ENCODE measurements at regions not wholly inside any gene's neighbourhood (a gene's known extent, or its start where the extent isn't known, plus 50 kb on each side); places are given as distances from the start of the nearest gene placed in this dataset.
"Not testable (repeated sequence)": the region's sequence is repeated elsewhere in the genome, so short reads cannot be mapped to it uniquely, and the experiment has no call there.

DNA sequence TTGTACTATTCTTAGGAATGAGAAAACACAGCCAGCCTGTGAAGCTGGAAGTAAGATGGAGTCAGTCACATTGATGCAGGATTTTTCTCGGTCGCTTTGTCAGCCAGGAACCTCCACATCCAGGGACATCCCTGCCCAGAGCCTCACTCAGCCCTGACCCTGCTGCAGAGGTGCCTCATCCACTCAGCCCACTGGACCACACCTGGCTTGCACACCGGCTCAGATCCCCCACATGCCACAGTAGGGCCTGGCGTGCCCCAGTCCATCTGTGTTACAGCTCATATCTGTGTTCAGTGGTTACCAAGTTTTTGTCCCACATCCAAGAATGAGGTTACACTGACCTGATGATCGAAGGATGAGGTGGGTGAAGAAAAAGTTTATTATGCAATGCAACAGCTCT is 1315.4 kb downstream of the SLITRK1 start:
- no peaks in the 10 kb centered on the region for H3K36me3 Mint-ChIP-seq (ENCODE audit: low read depth)
- no peak overlapping the region for H3K4me3 Mint-ChIP-seq
- peaks cover 11% of the 10 kb centered on the region for H3K9me3 Mint-ChIP-seq
- no peaks in the 10 kb centered on the region for H3K4me1 Mint-ChIP-seq (ENCODE audit: low read depth)
- H3K27me3 Mint-ChIP-seq, result no peaks in the 10 kb centered on the region
- no peak overlapping the region for H3K27ac Mint-ChIP-seq

DNA sequence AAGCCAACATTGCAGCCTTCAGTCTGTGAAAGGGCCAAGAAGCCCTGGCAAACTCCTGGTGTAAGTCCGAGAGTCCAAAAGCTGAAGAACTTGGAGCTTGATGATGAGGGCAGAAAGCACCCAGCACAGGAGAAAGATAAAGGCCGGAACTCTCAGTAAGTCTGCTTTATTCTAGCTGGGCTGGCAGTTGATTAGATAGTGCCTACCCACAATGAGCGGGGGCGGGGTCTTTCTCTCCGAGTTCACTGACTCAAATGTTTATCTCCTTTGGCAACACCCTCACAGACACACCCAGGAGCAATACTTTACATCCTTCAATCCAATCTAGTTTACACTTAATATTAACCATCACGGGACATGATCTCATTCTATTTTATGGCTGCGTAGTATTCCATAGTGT is 1317.1 kb downstream of the SLITRK1 start:
- Mint-ChIP-seq H3K27me3 (no peaks in the 10 kb centered on the region), H3K27ac (no peak overlapping the region), H3K36me3 (ENCODE audit: low read depth) (no peaks in the 10 kb centered on the region), H3K9me3 (peaks cover 9% of the 10 kb centered on the region), H3K4me3 (no peak overlapping the region), H3K4me1 (ENCODE audit: low read depth) (no peaks in the 10 kb centered on the region)

DNA sequence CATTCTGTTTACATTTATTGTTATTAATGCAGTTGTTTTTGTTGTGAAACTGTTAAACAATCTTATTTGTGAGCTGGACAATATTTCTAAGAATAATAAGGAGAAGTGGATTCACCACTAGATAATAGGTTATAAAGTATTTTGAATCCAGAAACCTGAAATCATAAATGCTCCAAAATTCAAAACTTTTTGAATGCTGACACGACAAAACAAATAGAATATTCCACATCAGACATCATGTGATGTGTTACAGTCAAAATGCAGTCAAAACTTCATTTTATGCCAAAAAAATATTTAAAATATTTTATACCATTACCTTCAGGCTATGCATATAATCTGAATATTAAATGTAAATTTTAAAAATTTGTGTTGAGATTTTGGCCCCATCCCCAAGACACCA is 1321.4 kb downstream of the SLITRK1 start:
- H3K36me3 Mint-ChIP-seq (ENCODE audit: low read depth), result no peaks in the 10 kb centered on the region
- H3K4me3 Mint-ChIP-seq, result no peak overlapping the region
- no peaks in the 10 kb centered on the region for H3K9me3 Mint-ChIP-seq
- H3K4me1 Mint-ChIP-seq (ENCODE audit: low read depth), result no peaks in the 10 kb centered on the region
- no peaks in the 10 kb centered on the region for H3K27me3 Mint-ChIP-seq
- no peak overlapping the region for H3K27ac Mint-ChIP-seq

DNA sequence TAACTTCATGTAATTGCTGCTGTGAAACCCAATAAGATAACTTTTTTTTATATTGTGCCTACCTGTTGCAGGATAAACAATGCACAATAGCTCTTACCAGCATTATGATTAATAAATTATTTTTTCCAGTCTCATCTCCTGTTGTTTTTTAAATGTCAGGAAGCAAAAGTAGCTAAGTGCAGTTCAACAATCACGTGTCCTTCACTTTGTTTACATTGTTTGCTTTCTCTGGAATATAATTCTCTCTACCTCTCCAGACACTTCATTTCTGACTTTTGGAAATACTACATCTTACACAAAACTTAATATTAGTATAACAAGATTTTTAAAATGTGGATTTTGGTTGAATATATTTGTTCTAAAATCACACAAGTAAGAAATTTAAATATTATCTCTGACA is 1359.4 kb downstream of the SLITRK1 start:
- Mint-ChIP-seq H3K4me3 (no peak overlapping the region), H3K4me1 (ENCODE audit: low read depth) (no peaks in the 10 kb centered on the region), H3K27ac (no peak overlapping the region), H3K27me3 (no peaks in the 10 kb centered on the region), H3K36me3 (ENCODE audit: low read depth) (no peaks in the 10 kb centered on the region), H3K9me3 (peaks cover 15% of the 10 kb centered on the region)

DNA sequence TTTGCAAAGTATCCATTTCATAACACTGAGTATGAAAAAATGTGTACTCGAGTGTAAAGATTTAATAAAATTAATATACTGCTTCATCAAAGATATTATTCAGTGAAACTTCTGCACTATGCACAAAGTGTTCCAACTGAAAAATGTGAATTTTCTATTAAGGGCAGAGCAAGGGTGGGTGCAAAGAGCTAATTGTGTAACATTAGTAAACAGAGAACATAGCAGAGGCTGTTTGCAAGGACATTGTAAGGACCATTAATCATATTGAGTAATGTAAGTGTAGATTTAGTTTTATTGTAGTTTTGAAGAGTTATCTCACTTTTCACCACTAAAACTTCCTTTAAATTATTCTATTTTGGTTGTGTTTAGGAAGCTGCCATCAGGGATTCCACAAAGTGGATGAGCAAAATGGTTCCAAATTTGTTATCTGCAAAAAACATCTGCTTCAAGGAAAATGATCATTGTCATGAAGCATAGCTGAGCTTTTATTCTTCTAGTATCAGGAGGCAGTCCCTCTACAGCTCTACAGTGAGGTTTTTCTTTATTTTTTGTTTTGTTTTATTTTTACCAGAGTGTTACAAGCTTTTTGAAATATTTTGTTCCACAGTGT is 1375.4 kb downstream of the SLITRK1 start:
- Mint-ChIP-seq H3K27me3 (no peaks in the 10 kb centered on the region), H3K36me3 (ENCODE audit: low read depth) (no peaks in the 10 kb centered on the region), H3K4me3 (no peak overlapping the region), H3K4me1 (ENCODE audit: low read depth) (no peaks in the 10 kb centered on the region), H3K9me3 (peaks cover 10% of the 10 kb centered on the region), H3K27ac (no peak overlapping the region)

DNA sequence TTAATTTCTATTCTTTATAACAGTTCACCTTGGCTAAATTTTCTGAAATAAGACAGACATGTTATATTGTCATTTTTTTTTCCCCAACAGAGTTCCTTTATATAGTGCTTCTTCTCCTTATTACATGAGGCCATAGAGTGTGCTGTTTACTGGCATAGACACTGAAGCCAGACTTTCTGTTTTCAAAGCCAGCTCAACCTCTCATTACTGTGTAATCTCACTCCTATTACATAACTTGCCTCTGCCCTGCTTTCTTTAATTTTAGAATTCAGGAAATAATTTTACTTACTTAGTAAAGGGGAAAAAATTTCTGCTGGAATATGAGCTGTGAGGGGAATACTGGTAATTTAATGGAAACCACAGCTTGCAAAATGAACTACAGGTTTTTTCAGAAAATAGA is 1380.4 kb downstream of the SLITRK1 start:
- Mint-ChIP-seq H3K4me3 (no peak overlapping the region), H3K27ac (no peak overlapping the region), H3K9me3 (peaks cover 4% of the 10 kb centered on the region), H3K4me1 (ENCODE audit: low read depth) (no peaks in the 10 kb centered on the region), H3K27me3 (no peaks in the 10 kb centered on the region), H3K36me3 (ENCODE audit: low read depth) (no peaks in the 10 kb centered on the region)

DNA sequence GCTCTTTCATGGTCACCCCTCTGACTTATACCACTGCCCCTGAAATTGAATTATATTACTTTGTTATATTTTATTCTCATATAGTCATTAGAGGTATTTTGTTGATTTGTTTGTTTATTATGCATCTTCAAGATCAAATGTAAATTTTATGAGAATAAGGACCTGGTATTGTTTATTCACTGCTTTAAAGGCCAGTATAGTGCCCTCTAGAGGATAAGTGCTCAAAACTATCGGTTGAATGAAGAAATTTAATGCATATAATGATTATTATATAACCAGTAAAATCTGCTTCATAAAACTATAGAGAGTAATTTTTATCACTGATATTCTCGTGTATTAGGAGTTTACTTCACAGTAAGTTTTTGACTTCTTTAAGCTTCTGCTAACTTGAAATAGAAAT is 1401.9 kb downstream of the SLITRK1 start:
- no peak overlapping the region for H3K27ac Mint-ChIP-seq
- no peaks in the 10 kb centered on the region for H3K27me3 Mint-ChIP-seq
- no peaks in the 10 kb centered on the region for H3K36me3 Mint-ChIP-seq (ENCODE audit: low read depth)
- H3K9me3 Mint-ChIP-seq, result peaks cover 28% of the 10 kb centered on the region
- H3K4me3 Mint-ChIP-seq, result no peak overlapping the region
- H3K4me1 Mint-ChIP-seq (ENCODE audit: low read depth), result no peaks in the 10 kb centered on the region

DNA sequence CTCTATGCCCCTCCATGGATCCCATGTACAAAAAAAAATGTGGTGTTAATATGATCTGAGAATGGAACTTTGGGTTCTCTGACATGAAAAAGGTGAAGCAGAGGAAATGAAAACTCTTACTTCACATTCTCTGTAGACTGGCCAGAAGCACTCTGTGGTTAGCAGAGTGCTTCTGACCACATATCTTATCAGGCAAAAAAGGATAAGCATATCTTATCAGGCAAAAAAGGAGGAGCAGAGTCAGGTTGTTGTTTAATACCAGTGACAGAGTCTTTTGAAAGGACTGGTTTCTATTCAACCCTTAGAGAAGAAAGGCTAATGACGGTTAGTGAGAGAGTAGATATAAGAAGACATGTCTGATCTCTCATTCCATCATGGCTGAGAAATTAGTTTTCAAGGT is 1404.8 kb downstream of the SLITRK1 start:
- Mint-ChIP-seq H3K27ac (no peak overlapping the region), H3K36me3 (ENCODE audit: low read depth) (no peaks in the 10 kb centered on the region), H3K4me3 (no peak overlapping the region), H3K4me1 (ENCODE audit: low read depth) (no peaks in the 10 kb centered on the region), H3K27me3 (no peaks in the 10 kb centered on the region), H3K9me3 (peaks cover 18% of the 10 kb centered on the region)

DNA sequence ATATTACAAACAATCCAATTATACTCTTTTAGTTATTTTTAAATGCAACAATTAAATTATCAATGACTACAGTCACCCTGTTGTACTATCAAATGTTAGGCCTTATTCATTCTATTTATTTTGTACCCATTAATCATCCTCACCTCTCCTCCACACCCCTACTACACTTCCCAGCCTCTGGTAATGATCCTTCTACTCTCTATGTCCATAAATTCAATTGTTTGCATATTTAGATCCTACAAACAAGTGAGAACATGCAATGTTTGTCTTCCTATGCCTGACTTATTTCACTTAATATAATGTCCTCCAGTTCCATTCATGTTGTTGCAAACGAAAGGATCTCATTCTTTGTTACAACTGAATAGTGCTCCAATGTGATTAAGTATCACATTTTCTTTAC is 1414.6 kb downstream of the SLITRK1 start:
- no peak overlapping the region for H3K4me3 Mint-ChIP-seq
- H3K36me3 Mint-ChIP-seq (ENCODE audit: low read depth), result no peaks in the 10 kb centered on the region
- H3K27ac Mint-ChIP-seq, result no peak overlapping the region
- H3K4me1 Mint-ChIP-seq (ENCODE audit: low read depth), result no peaks in the 10 kb centered on the region
- H3K9me3 Mint-ChIP-seq, result peaks cover 20% of the 10 kb centered on the region
- no peaks in the 10 kb centered on the region for H3K27me3 Mint-ChIP-seq

DNA sequence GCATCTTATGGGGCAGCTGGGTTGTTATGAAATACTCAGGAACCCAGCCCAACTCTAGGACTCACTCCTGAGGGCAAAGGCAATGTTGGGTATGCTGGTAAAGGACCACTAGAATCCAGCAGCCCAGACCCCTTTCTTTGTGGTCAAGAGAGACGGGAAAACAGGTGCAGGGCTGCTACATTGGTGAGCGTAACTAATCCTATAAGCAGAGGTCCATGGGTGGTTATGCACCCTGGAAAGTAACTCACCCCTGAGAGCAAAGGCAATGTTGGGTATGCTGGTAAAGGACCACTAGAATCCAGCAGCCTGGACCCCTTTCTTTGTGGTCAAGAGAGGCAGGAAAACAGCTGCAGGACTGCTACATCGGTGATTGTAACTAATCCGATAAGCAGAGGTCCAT is 1422.7 kb downstream of the SLITRK1 start:
- not testable (repeated sequence) for H3K27me3 Mint-ChIP-seq; H3K4me1 Mint-ChIP-seq (ENCODE audit: low read depth); H3K27ac Mint-ChIP-seq; H3K36me3 Mint-ChIP-seq (ENCODE audit: low read depth); H3K4me3 Mint-ChIP-seq
- peaks cover 28% of the 10 kb centered on the region for H3K9me3 Mint-ChIP-seq

DNA sequence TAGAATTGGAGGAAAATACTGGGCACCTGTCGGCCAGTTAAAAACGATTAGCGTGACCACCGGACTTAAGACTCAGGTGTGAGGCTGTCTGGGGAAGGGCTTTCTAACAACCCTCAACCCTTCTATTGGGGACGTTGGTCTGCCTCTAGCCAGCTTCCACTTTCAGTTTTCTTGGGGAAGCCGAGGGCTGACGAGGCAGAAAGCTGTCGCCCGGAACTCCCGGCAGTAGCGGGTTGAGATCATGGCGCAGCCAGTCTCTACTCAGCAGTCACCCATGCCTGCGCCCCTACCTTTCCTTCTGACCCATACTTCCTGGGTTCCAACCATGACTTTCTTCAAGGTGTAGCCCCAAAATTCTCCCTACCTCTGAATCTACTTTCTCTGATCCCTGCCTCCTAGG is 1424.1 kb downstream of the SLITRK1 start:
- Mint-ChIP-seq H3K4me1 (ENCODE audit: low read depth) (no peaks in the 10 kb centered on the region), H3K27ac (no peak overlapping the region), H3K9me3 (peaks cover 26% of the 10 kb centered on the region), H3K4me3 (no peak overlapping the region), H3K27me3 (no peaks in the 10 kb centered on the region), H3K36me3 (ENCODE audit: low read depth) (no peaks in the 10 kb centered on the region)

DNA sequence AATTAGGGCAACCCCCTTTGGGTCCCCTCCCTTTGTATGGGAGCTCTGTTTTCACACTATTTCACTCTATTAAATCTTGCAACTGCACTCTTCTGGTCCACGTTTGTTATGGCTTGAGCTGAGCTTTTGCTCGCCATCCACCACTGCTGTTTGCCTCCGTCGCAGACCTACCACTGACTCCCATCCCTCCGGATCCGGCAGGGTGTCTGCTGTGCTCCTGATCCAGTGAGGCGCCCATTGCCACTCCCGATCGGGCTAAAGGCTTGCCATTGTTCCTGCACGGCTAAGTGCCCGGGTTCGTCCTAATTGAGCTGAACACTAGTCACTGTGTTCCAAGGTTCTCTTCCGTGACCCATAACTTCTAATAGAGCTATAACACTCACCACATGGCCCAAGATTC is 1424.7 kb downstream of the SLITRK1 start:
- H3K9me3 Mint-ChIP-seq, result peaks cover 21% of the 10 kb centered on the region
- H3K36me3 Mint-ChIP-seq (ENCODE audit: low read depth); H3K4me3 Mint-ChIP-seq; H3K4me1 Mint-ChIP-seq (ENCODE audit: low read depth); H3K27me3 Mint-ChIP-seq; H3K27ac Mint-ChIP-seq: not testable (repeated sequence)

DNA sequence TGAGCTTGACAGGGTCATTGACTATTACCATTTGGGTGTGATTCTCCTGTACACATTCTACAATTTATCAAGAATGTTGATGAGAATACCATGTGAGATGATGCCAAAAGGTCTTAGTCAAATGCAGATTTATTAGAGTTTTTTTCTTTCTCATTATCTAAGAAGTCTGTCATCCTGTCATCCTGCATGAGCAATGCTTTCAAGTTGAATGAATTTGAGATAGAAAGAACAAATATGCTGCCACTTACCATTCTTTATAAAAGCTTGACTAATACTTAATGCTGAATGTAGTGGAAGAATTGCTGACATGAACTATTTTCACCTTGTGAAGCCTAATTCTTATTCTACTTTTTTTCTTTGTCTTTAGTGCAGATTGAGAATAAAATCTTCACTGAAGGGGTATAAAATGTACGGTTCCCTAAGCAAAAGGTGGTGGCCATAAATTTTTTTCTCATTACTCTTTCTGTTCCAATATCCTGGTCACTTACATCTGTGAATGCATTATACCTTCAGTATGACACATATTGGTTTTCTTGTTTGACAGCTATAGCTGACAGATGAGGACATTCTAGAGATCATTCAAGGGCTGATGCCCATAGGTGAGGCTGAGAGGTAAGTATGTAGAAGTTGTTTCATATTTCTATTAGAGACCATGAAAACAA is 1434.7 kb downstream of the SLITRK1 start:
- Mint-ChIP-seq H3K36me3 (ENCODE audit: low read depth) (no peaks in the 10 kb centered on the region), H3K9me3 (peaks cover 5% of the 10 kb centered on the region), H3K27ac (no peak overlapping the region), H3K4me3 (no peak overlapping the region), H3K27me3 (no peaks in the 10 kb centered on the region), H3K4me1 (ENCODE audit: low read depth) (no peaks in the 10 kb centered on the region)

DNA sequence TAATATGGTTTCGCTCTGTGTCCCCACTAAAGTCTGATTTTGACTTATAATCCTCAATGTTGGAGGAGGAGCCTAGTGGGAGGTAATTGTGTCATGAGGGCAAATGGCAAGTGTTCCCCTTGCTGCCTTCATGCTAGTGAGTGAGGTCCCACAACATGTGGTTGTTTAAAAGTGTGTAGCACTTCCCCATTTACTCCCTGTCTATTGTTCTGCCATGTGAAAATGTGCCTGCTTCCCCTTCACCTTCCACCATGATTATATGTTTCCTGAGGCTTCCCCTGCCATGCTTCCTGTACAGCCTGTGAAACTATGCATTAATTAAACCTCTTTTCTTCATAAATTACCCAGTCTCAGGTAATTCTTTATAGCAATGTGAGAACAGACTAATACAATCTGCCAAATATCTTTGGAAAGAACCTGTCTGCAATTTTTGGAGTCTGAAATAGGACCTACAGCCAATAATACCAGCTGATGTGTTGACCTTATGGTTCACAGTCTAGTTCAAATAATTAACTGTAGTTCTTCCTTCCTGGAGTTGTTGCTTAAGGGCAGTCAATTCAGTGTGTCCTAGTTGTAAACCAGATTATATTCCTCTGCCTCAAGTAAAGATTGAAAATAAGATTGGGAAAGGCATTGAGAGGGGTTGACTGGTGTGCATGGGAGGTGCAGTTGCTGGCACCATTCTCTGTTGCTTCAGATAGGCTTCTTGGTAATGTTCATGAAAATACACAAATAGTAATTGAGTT is 1442.9 kb downstream of the SLITRK1 start:
- Mint-ChIP-seq H3K4me1 (ENCODE audit: low read depth) (no peaks in the 10 kb centered on the region), H3K27ac (no peak overlapping the region), H3K36me3 (ENCODE audit: low read depth) (no peaks in the 10 kb centered on the region), H3K27me3 (no peaks in the 10 kb centered on the region), H3K4me3 (no peak overlapping the region), H3K9me3 (peaks cover 13% of the 10 kb centered on the region)

DNA sequence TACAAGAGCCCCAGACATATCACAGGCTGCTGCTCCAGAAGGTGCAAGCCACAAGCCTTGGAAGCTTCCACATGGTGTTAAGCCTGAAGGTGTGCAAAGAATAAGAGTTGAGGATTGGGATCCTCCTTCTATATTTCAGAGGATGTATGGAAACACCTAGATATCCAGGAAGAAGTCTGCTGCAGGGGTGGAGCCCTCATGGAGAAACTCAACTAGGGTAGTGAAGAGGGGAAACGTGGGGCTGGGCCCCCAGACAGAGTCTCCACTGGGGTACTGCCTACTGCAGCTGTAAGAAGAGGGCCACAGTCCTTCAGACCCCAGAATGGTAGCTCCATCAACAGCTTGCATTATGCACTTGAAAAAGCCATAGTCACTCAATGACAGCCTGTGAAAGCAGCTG is 1444.0 kb downstream of the SLITRK1 start:
- no peaks in the 10 kb centered on the region for H3K27me3 Mint-ChIP-seq
- no peaks in the 10 kb centered on the region for H3K4me1 Mint-ChIP-seq (ENCODE audit: low read depth)
- H3K27ac Mint-ChIP-seq, result no peak overlapping the region
- H3K36me3 Mint-ChIP-seq (ENCODE audit: low read depth), result no peaks in the 10 kb centered on the region
- peaks cover 13% of the 10 kb centered on the region for H3K9me3 Mint-ChIP-seq
- H3K4me3 Mint-ChIP-seq, result no peak overlapping the region
